NCI-H748 (cell line): ENCODE measurements at regions not wholly inside any gene's neighbourhood (a gene's known extent, or its start where the extent isn't known, plus 50 kb on each side); places are given as distances from the start of the nearest gene placed in this dataset.
A peak's percentile ranks its signal among the peaks of the same experiment; 100 is the strongest.
"Not testable (repeated sequence)": the region's sequence is repeated elsewhere in the genome, so short reads cannot be mapped to it uniquely, and the experiment has no call there.

ENCODE experiments used
- DNase-seq: peaks from one replicate; lab custom pipeline; 2025; ENCODE audit not compliant: unreplicated experiment; lab: John Stamatoyannopoulos, UW

GRCh38 chrX:75873993-75874392, 88.9 kb upstream of the MAGEE2 start:
- DNase-seq, result no peak

GRCh38 chrX:75883446-75883845, 98.4 kb upstream of the MAGEE2 start:
- DNase-seq, result peak; percentile 1

- no peak for DNase-seq
Measured at GRCh38 chrX:75887833-75888232, 102.8 kb upstream of the MAGEE2 start.

- no peak for DNase-seq
Measured at GRCh38 chrX:75892749-75893148, 107.7 kb upstream of the MAGEE2 start.

GRCh38 chrX:75893281-75893680, 108.2 kb upstream of the MAGEE2 start:
- DNase-seq, result no peak

GRCh38 chrX:75911716-75912115, 126.7 kb upstream of the MAGEE2 start:
- no peak for DNase-seq

GRCh38 chrX:75957107-75957610, 172.1 kb upstream of the MAGEE2 start:
- DNase-seq, result no peak

GRCh38 chrX:75961321-75961720, 176.3 kb upstream of the MAGEE2 start:
- DNase-seq, result not testable (repeated sequence)

- DNase-seq, result no peak
Measured at GRCh38 chrX:75963774-75964173, 178.7 kb upstream of the MAGEE2 start.

GRCh38 chrX:75968293-75968692, 183.2 kb upstream of the MAGEE2 start:
- peak; percentile 34 for DNase-seq

- no peak for DNase-seq
Measured at GRCh38 chrX:75986976-75987375, 185.9 kb upstream of the PBDC1 start.

GRCh38 chrX:75989806-75990590, 182.9 kb upstream of the PBDC1 start:
- DNase-seq, result no peak

GRCh38 chrX:75997692-75998091, 175.2 kb upstream of the PBDC1 start:
- DNase-seq, result no peak

- DNase-seq, result no peak
Measured at GRCh38 chrX:76014321-76014720, 158.5 kb upstream of the PBDC1 start.

GRCh38 chrX:76026292-76026691, 146.6 kb upstream of the PBDC1 start:
- no peak for DNase-seq

GRCh38 chrX:76026751-76027150, 146.1 kb upstream of the PBDC1 start:
- no peak for DNase-seq

- peak; percentile 43 for DNase-seq
Measured at GRCh38 chrX:76029385-76029784, 143.5 kb upstream of the PBDC1 start.

- no peak for DNase-seq
Measured at GRCh38 chrX:76064825-76065224, 108.0 kb upstream of the PBDC1 start.

- DNase-seq, result no peak
Measured at GRCh38 chrX:76076124-76076523, 96.7 kb upstream of the PBDC1 start.

- DNase-seq, result no peak
Measured at GRCh38 chrX:76109654-76110053, 63.2 kb upstream of the PBDC1 start.
